ENCODE measurements at regions not wholly inside any gene's neighbourhood (a gene's known extent, or its start where the extent isn't known, plus 50 kb on each side); places are given as distances from the start of the nearest gene placed in this dataset.

- Histone ChIP-seq H3K27me3 (ENCODE audit: control insufficient read depth, insufficient read depth) (no peaks in the 10 kb centered on the region), H3K9me3 (ENCODE audit: control insufficient read depth, low read length) (no peaks in the 10 kb centered on the region), H3K4me1 (ENCODE audit: control insufficient read depth, insufficient read depth, low read length) (no peaks in the 10 kb centered on the region), H3K4me3 (ENCODE audit: low read length) (no peak overlapping the region), H3K27ac (ENCODE audit: low read length) (no peak overlapping the region)
- DNase-seq = no peak
- intact Hi-C loops (cut with DNase I) = no loop called here
- ATAC-seq = no peak
- WGBS = 66% methylated on average over 5 of the region's 5 CpGs
Measured at GRCh38 chrX:3219667-3220066, 126.8 kb downstream of the MXRA5 start.

- H3K4me3 ChIP-seq (ENCODE audit: low read length) = no peak overlapping the region
- ATAC-seq (no peak), DNase-seq (no peak)
- no peaks in the 10 kb centered on the region for H3K9me3 ChIP-seq (ENCODE audit: control insufficient read depth, low read length)
- 86% methylated on average over 6 of the region's 6 CpGs for WGBS
- no peaks in the 10 kb centered on the region for H3K4me1 ChIP-seq (ENCODE audit: control insufficient read depth, insufficient read depth, low read length)
- intact Hi-C loops (cut with DNase I) = no loop called here
- no peaks in the 10 kb centered on the region for H3K27me3 ChIP-seq (ENCODE audit: control insufficient read depth, insufficient read depth)
- H3K27ac ChIP-seq (ENCODE audit: low read length) = no peak overlapping the region
Measured at GRCh38 chrX:3219231-3219630, 127.2 kb downstream of the MXRA5 start.

GRCh38 chrX:3218442-3218841, 128.0 kb downstream of the MXRA5 start:
- DNase-seq = no peak
- intact Hi-C loops (cut with DNase I) = no loop called here
- no peak overlapping the region for H3K27ac ChIP-seq (ENCODE audit: low read length)
- ATAC-seq = no peak
- H3K4me3 ChIP-seq (ENCODE audit: low read length) = no peak overlapping the region
- WGBS = 68% methylated on average over 1 of the region's 1 CpG
- H3K4me1 ChIP-seq (ENCODE audit: control insufficient read depth, insufficient read depth, low read length) = no peaks in the 10 kb centered on the region
- no peaks in the 10 kb centered on the region for H3K27me3 ChIP-seq (ENCODE audit: control insufficient read depth, insufficient read depth)
- H3K9me3 ChIP-seq (ENCODE audit: control insufficient read depth, low read length) = no peaks in the 10 kb centered on the region

GRCh38 chrX:3216581-3217180, 129.8 kb downstream of the MXRA5 start:
- H3K27ac ChIP-seq (ENCODE audit: low read length) = no peak overlapping the region
- H3K9me3 ChIP-seq (ENCODE audit: control insufficient read depth, low read length) = no peaks in the 10 kb centered on the region
- 68% methylated on average over 5 of the region's 5 CpGs for WGBS
- H3K27me3 ChIP-seq (ENCODE audit: control insufficient read depth, insufficient read depth) = no peaks in the 10 kb centered on the region
- intact Hi-C loops (cut with DNase I) = no loop called here
- ATAC-seq (no peak), DNase-seq (no peak)
- H3K4me3 ChIP-seq (ENCODE audit: low read length) = no peak overlapping the region
- no peaks in the 10 kb centered on the region for H3K4me1 ChIP-seq (ENCODE audit: control insufficient read depth, insufficient read depth, low read length)

GRCh38 chrX:3215249-3215648, 131.2 kb downstream of the MXRA5 start:
- H3K4me3 ChIP-seq (ENCODE audit: low read length) = no peak overlapping the region
- no peaks in the 10 kb centered on the region for H3K9me3 ChIP-seq (ENCODE audit: control insufficient read depth, low read length)
- no peak overlapping the region for H3K27ac ChIP-seq (ENCODE audit: low read length)
- ATAC-seq = no peak
- H3K4me1 ChIP-seq (ENCODE audit: control insufficient read depth, insufficient read depth, low read length) = no peaks in the 10 kb centered on the region
- DNase-seq = no peak
- 60% methylated on average over 2 of the region's 2 CpGs for WGBS
- intact Hi-C loops (cut with DNase I) = no loop called here
- H3K27me3 ChIP-seq (ENCODE audit: control insufficient read depth, insufficient read depth) = no peaks in the 10 kb centered on the region

GRCh38 chrX:3206314-3206713, 140.1 kb downstream of the MXRA5 start:
- intact Hi-C loops (cut with DNase I) = no loop called here
- no peak for ATAC-seq

GRCh38 chrX:3204606-3205005, 141.8 kb downstream of the MXRA5 start:
- WGBS = 33% methylated on average over 5 of the region's 5 CpGs
- no peak for DNase-seq
- no peaks in the 10 kb centered on the region for H3K4me1 ChIP-seq (ENCODE audit: control insufficient read depth, insufficient read depth, low read length)
- ATAC-seq = no peak
- no peaks in the 10 kb centered on the region for H3K9me3 ChIP-seq (ENCODE audit: control insufficient read depth, low read length)
- no peak overlapping the region for H3K4me3 ChIP-seq (ENCODE audit: low read length)
- intact Hi-C loops (cut with DNase I) = no loop called here
- H3K27ac ChIP-seq (ENCODE audit: low read length) = no peak overlapping the region
- H3K27me3 ChIP-seq (ENCODE audit: control insufficient read depth, insufficient read depth) = no peaks in the 10 kb centered on the region

More at GRCh38 chrX:3206314-3206713, 140.1 kb downstream of the MXRA5 start:
- WGBS = 92% methylated on average over 6 of the region's 6 CpGs
- no peaks in the 10 kb centered on the region for H3K27me3 ChIP-seq (ENCODE audit: control insufficient read depth, insufficient read depth)
- H3K4me3 ChIP-seq (ENCODE audit: low read length) = no peak overlapping the region
- no peaks in the 10 kb centered on the region for H3K4me1 ChIP-seq (ENCODE audit: control insufficient read depth, insufficient read depth, low read length)
- DNase-seq = no peak
- H3K27ac ChIP-seq (ENCODE audit: low read length) = no peak overlapping the region
- H3K9me3 ChIP-seq (ENCODE audit: control insufficient read depth, low read length) = no peaks in the 10 kb centered on the region

- no peak overlapping the region for H3K27ac ChIP-seq (ENCODE audit: low read length)
- H3K4me1 ChIP-seq (ENCODE audit: control insufficient read depth, insufficient read depth, low read length) = no peaks in the 10 kb centered on the region
- no peak overlapping the region for H3K4me3 ChIP-seq (ENCODE audit: low read length)
- H3K27me3 ChIP-seq (ENCODE audit: control insufficient read depth, insufficient read depth) = no peaks in the 10 kb centered on the region
- H3K9me3 ChIP-seq (ENCODE audit: control insufficient read depth, low read length) = no peaks in the 10 kb centered on the region
- ATAC-seq = no peak
- intact Hi-C loops (cut with DNase I) = no loop called here
- no peak for DNase-seq
- 0% methylated on average over 1 of the region's 1 CpG for WGBS
Measured at GRCh38 chrX:3195845-3196244, 150.6 kb downstream of the MXRA5 start.

GRCh38 chrX:3192835-3193234, 151.6 kb downstream of the ARSF start:
- Histone ChIP-seq H3K9me3 (ENCODE audit: control insufficient read depth, low read length) (no peaks in the 10 kb centered on the region), H3K27ac (ENCODE audit: low read length) (no peak overlapping the region), H3K27me3 (ENCODE audit: control insufficient read depth, insufficient read depth) (no peaks in the 10 kb centered on the region), H3K4me3 (ENCODE audit: low read length) (no peak overlapping the region), H3K4me1 (ENCODE audit: control insufficient read depth, insufficient read depth, low read length) (no peaks in the 10 kb centered on the region)
- intact Hi-C loops (cut with DNase I) = no loop called here
- WGBS = 69% methylated on average over 4 of the region's 4 CpGs
- ATAC-seq (no peak), DNase-seq (no peak)

- H3K27me3 ChIP-seq (ENCODE audit: control insufficient read depth, insufficient read depth) = no peaks in the 10 kb centered on the region
- no peaks in the 10 kb centered on the region for H3K4me1 ChIP-seq (ENCODE audit: control insufficient read depth, insufficient read depth, low read length)
- intact Hi-C loops (cut with DNase I) = no loop called here
- no peak overlapping the region for H3K4me3 ChIP-seq (ENCODE audit: low read length)
- 66% methylated on average over 5 of the region's 5 CpGs for WGBS
- DNase-seq (no peak), ATAC-seq (no peak)
- no peak overlapping the region for H3K27ac ChIP-seq (ENCODE audit: low read length)
- no peaks in the 10 kb centered on the region for H3K9me3 ChIP-seq (ENCODE audit: control insufficient read depth, low read length)
Measured at GRCh38 chrX:3191796-3192195, 150.5 kb downstream of the ARSF start.

GRCh38 chrX:3191201-3191600, 149.9 kb downstream of the ARSF start:
- DNase-seq (no peak), ATAC-seq (no peak)
- WGBS = 77% methylated on average over 3 of the region's 3 CpGs
- H3K9me3 ChIP-seq (ENCODE audit: control insufficient read depth, low read length) = no peaks in the 10 kb centered on the region
- no peaks in the 10 kb centered on the region for H3K27me3 ChIP-seq (ENCODE audit: control insufficient read depth, insufficient read depth)
- intact Hi-C loops (cut with DNase I) = no loop called here
- H3K4me3 ChIP-seq (ENCODE audit: low read length) = no peak overlapping the region
- no peak overlapping the region for H3K27ac ChIP-seq (ENCODE audit: low read length)
- no peaks in the 10 kb centered on the region for H3K4me1 ChIP-seq (ENCODE audit: control insufficient read depth, insufficient read depth, low read length)
